A673 (cell line): ENCODE measurements at regions not wholly inside any gene's neighbourhood (a gene's known extent, or its start where the extent isn't known, plus 50 kb on each side); places are given as distances from the start of the nearest gene placed in this dataset.

Experiments used
- EZH2 ChIP-seq: fragments of 200-600 bp; sonication (generic); IDR thresholded peaks from 2 replicates; pipeline ENCODE4 v1.6.1; 2017; ENCODE audit warnings: borderline replicate concordance, low read depth, mild to moderate bottlenecking, mixed read lengths, antibody characterized with exemption, low read length; ENCODE audit not compliant: poor library complexity, severe bottlenecking
- TF ChIP-seq, protein P1 (sequence below): fragments of 300-800, 200-600 bp; sonication (generic); conservative IDR thresholded peaks from 2 replicates; pipeline ENCODE4 v1.5.1; 2017; ENCODE audit warnings: low read depth, mild to moderate bottlenecking, antibody characterized with exemption, low read length, moderate library complexity, mixed read lengths

DNA sequence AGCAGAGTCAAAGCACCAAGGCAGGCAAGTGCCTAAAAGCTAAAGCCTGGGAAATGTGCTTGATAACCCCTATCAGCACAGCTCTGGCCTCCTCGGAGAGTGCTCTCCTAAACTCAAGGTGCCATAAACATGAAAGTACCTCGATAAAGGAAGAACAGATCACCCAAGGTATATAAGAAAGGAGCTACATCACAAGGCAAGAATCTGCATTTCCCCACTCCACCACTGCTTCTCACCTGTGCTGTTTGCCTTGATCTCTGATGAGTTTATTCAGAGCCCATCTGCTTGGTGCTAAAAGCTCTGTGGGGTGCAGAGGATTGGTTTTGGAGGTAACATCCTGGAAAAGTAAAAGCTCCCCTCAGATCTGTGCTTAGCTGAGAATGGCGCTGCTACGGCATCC lies 449.5 kb upstream of the CDH5 start:
- TF ChIP-seq, protein P1, sequence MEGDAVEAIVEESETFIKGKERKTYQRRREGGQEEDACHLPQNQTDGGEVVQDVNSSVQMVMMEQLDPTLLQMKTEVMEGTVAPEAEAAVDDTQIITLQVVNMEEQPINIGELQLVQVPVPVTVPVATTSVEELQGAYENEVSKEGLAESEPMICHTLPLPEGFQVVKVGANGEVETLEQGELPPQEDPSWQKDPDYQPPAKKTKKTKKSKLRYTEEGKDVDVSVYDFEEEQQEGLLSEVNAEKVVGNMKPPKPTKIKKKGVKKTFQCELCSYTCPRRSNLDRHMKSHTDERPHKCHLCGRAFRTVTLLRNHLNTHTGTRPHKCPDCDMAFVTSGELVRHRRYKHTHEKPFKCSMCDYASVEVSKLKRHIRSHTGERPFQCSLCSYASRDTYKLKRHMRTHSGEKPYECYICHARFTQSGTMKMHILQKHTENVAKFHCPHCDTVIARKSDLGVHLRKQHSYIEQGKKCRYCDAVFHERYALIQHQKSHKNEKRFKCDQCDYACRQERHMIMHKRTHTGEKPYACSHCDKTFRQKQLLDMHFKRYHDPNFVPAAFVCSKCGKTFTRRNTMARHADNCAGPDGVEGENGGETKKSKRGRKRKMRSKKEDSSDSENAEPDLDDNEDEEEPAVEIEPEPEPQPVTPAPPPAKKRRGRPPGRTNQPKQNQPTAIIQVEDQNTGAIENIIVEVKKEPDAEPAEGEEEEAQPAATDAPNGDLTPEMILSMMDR, result no peak
- TF ChIP-seq EZH2, result no peak
